HG03095 (cell line): ENCODE measurements at regions not wholly inside any gene's neighbourhood (a gene's known extent, or its start where the extent isn't known, plus 50 kb on each side); places are given as distances from the start of the nearest gene placed in this dataset.

Experiments
- ATAC-seq: cut with Tn5 transposase; IDR thresholded peaks from one replicate; pipeline ENCODE4 v1.9.1; 2021; ENCODE audit warnings: moderate library complexity; ENCODE audit not compliant: unreplicated experiment

DNA sequence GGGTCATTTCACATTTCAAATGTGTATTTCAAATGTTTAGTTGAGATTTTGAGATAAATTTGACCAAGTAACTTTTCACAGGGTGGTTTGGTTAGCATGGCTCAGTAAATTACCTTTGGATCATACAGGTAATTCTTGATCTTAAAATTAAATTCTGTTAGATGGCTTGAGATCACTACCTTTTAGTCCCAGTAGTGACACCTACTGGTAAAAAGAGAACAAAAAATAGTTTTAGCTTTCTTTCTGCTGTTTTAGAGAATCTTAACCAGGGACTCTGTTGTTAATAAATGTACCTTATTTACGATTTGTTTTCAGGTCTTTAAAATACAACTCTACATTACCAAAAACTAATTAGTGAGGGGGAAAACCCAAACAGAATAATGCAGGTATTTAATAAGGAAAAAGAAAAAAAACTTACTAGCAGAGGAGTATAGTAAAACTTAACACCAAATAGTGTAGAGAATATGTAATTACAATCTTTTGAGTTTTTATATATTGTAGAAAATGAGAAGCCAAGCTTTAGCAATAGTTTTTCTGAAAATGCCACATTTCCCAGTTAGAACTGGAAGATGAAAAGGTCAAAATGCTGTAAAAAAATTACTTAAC, 620.3 kb upstream of the AGTR1 start:
- no peak for ATAC-seq

DNA sequence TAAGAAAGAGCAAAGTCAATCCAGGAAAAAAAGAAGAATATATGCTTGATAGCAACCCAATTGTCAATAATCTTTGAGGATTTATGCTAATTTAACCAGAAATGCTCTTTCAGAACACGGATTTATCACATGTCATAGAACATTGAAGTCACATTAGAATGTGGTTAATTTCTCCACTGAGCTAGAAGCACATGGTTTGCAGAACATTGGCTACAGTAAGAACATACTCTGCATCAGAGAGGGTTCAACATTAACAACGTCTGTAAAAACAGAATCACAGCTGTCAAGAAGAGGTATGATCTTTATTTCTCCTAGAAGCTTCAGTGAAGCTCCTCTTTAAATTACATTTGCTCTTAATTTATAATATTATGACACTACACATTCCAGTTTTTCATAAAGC, 619.7 kb upstream of the AGTR1 start:
- ATAC-seq, result no peak

DNA sequence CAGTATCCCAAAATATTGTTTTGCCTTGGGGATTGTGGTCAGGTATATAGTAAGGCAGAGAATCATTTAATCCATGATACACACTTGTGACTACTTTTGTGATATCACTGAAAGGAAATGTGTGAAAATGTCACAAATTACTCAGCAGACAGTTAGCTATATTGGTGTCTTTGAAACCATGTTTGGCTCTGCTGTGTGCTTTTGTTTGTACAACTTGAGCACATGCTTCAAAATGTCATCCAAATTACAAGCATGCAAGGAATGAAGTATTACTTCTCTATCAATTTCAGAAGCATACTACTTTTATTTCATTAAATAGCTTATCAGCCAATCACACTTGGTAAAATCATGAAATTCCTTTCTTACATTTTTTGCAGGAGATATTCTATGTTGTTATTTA, 619.0 kb upstream of the AGTR1 start:
- ATAC-seq, result no peak

DNA sequence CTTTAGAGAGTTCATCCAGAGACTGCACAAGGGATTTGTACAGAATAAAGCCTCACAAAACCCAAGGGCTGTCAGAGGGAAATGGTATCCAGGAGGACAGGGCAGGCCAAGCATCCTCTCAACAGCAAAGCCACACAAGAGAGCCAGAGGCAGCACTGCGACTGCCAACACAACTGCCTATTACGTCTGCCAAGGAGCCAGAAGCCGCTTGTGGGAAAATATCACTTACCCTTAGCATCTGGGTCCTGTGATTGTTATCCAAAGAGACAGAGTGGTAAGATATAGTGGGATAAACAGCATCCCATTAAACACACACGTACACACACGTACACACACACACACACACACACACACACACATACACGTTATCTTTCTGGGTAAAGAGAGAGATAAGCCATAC, 618.3 kb upstream of the AGTR1 start:
- ATAC-seq, result no peak

DNA sequence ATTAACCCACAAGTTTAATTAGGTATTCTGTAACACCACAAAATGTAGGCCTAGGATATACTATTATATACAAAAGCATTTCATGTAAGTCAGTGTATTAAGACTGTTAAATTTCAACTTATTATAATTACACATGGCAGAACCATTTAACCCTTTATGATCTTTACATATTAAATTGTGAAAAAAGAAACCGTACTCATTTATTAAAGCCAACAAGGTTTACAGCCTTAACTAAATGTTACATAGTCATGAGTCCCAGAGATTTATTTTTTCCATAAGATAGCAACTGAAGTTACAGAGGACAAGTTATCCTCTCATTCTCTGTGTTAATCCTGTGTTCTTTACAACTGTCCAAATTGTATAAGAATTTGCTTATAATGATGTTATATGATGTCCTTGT, 615.8 kb upstream of the AGTR1 start:
- no peak for ATAC-seq

DNA sequence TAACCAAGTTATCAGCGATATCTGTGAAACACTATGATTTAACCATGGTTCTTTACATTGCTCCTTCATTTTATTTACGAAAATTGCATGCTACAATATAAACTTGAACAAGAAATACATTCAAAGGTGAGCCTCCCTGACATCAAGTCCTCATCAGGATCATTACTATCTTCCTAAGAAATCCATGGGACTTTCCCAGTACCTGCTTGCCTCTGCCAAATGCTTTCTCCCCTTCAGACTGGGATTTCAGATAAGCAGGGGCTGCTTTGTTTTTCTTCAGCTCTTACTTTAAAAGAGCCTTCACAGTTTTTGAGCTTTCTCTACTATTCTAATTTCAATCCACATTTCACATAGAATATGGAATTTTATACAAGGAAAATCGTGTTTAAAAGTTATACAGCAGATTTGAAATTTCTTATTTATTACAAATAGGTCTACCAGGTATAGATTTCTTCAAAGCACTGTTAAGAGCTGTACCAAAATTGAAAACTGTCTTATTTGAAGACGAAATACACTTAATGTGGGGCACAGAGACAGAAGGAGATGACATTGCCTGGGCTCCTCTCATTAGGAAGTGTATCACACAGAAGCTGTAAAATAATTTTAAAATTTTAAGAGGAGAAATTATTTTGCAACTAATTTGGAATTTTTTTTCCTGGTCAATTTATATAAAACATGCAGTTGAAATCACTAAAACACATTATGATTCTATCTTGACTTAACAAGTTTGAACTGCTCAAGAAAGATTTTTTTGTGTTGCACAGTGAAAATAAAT, 615.0 kb upstream of the AGTR1 start:
- no peak for ATAC-seq

DNA sequence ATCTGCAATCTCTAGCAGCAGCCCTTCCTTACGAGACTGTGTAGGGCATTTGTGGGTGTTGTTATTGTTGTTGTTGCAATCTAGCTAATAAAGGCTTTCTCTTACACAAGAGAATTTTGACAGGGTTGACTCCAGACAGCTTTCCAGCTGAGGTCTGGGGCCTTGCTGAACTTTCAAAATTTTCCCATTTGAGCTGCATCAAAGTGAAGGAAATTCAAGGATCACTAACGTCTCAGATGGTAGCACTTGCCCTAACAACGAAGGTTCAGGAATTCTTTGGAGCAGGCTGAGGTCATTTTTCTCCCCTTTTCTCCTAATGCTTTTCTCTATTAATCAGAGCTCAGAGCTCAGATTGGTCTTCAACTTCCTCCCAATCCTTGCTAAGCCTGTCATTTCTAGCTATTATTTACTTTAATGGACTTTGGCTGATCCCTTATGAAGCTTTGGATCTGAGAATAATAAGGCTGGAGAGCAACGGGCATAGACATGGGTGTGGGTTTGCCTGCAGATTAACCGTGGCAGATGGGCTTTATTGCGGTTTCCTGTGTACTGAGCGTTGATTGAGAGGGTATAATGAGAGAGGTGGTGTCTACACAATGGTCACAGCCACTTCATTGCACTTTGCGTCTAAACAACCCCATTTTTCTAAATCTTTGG, 614.0 kb upstream of the AGTR1 start:
- ATAC-seq, result no peak

DNA sequence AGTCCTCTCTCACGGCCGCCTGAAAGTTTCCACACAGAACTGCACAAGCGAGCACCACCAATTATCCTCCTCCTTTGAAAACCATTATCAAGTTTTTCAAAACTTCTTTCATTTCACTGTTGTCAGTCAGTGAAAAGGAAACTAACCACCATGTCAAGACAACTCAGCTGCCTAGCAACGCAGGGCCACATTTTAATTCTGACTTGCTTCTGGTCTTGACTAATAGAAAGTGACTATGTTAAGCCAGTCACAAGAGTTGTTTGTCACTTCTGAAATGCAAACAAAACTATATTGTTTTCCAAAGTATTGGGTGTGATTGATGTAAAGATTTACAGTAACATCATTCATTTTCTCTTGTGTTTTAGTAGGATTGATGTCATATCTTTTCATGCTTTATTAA, 612.8 kb upstream of the AGTR1 start:
- ATAC-seq, result peak; percentile 85

DNA sequence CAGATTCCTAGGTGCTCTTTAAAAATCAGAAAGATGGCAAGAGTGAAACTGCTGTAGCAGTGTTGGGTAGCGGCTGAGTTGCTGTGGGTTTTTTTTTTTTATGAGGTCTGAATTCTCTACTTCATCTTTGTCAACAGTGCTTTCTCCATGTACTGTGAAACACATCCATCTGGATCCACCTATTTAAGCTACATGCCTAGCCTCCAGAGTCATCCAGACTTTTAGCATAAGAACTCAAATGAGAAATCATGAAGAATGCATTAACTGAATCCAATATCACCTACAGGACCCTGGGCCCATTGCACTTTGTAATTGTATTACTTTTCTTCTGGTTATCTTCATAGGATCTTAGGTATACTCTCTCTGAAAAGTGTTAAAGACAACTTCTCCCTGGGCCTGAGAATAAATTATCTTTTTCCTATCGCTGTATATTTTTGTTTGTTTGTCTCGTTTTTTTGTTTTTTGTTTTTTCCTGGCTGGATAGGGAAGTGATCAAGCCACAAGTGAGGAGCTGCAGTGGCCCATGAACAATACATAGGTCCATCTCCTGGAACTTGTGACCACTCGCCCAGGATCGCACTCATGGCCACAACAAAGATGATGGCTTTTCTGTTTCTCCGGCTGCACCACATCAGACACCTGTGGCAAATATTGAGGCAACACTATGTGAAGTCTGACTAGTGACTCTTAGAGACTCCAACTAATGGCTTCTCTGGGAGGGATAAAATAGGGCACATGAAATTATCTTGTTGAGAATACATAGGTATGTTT, 609.9 kb upstream of the AGTR1 start:
- no peak for ATAC-seq

DNA sequence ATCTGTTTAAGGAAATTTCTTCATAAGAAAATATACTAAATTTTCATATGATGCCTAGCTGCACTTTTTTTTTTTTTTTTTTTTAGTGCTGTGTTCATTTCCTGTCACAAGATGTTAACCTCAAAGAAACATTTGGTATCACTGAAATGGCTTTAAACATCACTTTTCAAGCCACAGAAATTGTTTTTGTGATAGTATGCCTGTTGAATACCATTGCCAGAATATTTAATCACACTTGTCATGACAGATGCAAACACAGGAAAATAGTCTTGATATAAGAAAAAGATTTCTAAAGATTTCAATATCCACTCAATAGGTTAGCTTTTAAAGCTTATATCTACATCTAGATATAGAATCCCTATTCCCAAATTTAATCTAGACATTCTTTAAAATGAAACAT, 608.5 kb upstream of the AGTR1 start:
- no peak for ATAC-seq

DNA sequence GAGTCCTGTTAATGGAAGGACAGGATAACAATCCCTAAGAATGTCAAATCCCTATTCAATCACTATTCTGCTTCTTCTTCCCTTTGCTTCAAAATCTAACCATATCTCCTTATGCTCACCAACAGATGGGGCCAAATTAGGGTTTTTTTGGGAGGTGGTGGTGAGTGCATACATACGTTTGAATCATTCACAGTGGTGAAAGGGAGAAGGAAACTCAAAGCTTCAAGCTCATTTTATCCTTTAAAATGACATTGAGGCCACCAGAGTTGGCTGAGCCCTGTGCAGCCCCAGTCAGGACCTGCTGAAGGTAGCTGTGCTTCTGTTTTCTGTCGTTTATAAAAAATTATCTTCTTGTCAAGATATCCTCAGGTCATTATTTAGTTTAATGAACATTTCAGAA, 607.5 kb upstream of the AGTR1 start:
- no peak for ATAC-seq

DNA sequence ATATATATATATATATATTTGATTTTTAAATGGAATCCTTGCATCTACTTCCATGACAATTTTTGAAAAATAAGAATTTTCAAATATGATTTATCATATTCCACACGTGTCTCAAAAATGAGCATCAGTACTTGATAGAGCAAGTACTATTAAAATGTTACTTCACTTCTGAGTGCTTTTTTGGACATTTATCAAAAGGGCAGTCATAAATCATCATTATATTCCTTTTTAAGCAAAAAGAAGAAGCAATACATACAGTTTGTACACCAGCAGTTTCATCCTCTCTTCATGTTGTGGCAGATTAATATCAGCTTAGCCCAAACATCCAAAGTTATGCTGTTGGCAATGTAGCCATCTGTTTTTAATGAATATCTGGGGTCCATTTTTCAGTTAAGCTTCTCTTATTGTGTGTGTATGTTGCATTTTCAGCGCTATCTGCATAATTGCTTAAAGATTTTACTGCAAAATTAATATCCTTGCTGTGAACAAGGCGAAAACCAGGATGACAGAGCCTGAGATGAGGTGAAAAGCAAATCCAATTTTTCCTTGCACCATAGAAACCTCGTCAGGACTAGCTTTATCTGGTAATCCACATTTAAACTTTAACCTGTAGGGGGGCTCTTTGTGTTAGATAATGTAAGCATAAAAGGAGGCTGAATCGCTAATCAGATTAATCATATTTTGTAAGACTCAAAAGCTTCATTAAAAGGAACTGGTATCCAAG, 604.9 kb upstream of the AGTR1 start:
- no peak for ATAC-seq

DNA sequence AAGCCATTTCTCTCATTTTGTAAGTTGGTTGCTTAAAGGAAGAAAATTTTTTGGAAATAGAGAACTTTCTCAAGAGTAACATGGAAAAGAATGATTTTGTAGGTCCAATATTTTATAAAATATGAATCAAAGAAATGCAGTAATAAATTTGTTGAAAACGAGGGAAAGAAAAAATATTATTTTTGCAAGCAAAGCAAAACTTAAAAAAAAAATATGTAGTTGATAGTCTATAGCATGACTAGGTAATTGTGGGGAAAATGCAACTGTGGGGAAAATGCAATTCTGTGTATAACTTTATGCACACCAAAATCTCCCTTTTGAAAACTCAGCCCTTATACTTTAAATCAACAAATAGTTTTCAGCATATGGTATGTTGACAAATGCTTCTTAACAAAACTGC, 604.0 kb upstream of the AGTR1 start:
- no peak for ATAC-seq

DNA sequence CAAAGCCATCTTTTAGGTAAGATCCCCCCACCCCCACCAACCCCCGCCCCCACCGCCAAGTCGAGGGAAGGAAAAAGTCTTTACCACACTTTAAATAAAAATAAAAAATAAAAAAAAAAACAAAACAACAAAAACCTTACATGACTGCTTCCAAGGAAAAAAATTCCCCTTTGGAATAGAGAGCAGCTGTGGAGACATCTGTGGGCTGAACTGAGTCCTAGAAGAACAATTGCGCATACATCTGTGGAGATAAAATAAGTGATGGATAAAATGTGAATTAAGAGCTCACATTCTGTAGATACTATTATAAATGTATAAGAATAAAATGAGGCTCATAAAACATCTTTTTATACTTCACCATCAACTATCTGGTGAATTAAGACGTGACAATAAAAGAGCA, 601.7 kb upstream of the AGTR1 start:
- no peak for ATAC-seq

DNA sequence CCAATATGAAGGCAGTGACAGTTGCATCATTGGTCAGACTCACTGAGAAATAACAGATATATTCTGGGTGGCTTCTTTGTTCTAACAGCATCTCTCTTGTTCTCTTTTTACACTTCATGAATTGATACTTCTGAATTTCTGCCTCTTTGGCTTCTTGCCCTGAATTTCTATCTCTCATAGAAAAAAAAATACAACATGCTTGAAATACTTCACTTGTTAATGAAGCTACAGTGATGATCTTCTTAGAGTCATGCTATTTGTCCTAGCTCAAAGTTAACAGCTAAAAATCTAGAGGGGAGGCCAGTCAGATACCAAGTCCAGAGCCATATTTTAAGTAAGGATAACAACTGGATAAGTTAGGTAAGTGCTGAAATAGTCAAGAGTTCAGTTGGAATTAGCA, 597.2 kb upstream of the AGTR1 start:
- no peak for ATAC-seq

DNA sequence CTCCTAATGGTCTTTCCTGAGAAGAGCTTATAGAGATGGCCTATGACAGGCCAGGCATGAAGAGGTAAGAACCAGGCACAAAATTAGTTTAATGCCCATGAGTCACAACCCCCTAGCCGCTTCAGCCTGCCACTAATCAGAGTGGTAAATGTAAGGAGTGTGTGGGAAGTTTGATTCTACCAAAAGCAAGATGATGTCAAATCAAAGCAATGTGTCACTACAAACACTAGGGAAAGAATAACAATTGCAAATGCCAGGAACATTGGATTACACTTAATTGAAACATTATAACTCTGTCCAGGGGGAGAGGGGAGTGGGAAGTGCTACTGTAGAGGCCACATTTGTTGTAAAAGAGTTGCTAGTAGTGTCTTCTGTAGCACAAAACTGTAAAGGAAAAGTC, 596.6 kb upstream of the AGTR1 start:
- ATAC-seq, result no peak

DNA sequence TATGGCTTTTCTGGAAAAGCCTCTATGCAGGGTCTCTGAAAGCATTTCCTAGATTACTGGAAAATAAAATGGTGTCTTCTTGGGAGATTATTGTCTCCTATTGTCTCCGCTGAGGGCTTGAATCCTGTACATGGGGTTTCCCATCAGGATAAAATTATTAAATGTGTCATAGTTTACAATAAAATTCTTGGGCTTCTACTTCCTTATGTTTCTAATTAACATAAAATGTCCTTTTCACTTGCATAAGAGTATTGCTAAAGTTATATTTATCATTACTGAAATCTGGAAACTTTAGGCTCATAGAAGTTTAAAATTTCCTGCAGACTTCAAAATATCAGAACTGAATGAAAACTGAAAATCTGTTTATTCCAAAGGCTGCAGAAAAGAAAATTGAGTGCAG, 595.5 kb upstream of the AGTR1 start:
- no peak for ATAC-seq

DNA sequence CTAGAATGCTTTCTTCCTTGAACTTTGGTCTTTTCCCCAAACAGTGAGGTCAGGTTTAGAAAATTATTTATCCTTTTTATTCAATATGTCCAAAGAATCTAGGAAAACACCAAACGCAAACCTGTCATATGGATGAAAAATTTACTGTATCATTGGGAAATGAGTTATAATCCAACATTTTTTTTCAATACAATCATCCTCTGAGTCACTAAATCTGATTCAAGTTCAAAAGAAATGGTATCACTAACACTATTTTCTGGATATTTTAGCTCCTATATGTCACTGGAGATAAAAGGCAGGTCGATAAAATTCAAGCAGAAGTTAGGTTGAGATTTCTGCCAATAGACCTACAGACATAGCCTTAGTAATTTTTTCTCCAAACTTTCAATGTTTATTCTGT, 591.6 kb upstream of the AGTR1 start:
- no peak for ATAC-seq

DNA sequence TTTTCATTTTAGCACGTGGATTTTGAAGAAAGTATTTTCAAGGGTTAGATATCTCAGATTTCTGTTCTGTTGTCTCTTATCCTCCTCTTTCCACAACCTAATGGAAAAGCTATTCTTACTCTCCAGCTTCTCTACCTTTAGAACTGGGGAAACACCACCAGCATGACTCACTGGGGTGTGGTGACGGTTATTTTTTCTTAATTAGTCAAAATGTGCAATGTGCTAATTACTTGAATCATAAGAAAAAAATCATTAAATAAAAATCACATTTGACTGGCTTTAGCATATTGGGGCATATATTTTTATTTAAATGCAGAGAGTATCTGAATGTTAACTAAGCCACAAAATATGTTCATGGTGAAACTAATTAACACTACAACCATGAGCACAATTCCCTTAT, 570.7 kb upstream of the AGTR1 start:
- ATAC-seq, result no peak

DNA sequence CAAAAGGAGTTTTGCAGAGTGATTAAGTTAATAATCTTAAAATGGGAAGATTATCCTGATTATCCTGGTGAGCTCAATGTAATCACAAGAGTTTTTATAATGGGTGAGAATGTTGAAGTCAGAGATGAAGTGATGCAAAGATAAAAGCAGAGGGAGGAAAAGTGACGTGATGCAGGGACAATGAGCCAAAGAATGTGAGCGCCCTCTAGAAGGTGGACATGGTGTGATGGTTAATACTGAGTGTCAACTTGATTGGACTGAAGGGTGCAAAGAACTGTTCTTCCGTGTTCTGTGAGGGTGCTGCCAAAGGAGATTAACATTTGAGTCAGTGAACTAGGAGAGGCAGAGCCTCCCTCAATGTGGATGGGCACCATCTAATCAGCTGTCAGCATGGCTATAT, 569.6 kb upstream of the AGTR1 start:
- no peak for ATAC-seq

DNA sequence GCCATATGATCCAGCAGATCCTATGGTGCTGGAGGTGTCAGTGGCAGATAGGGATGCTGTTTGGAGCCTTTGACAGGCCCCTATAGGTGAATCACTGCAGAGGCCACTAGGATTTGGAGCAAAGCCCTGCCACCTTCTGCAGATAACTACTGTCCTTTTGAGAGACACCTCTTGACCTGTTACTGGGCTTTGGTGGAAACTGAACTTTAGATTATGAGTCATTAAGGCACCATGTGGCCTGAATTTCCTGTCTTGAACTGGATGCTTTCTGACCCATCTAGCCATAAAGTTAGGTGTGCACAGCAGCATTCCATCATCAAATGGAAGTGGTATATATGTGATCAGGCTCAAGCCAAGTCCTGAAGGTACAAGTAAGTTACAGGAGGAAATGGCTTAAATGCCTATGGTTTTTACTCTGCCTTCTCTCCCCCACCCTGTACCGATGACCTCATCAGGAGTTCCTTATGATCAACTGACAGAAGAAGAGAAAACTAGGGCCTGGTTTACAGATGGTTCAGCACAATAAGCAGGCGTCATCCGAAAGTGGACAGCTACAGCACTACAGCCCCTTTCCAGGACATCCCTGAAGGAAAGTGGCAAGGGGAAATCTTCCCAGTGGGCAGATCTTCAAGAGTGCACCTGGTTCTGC, 565.6 kb upstream of the AGTR1 start:
- ATAC-seq, result no peak
